HG02973 (cell line): ENCODE measurements at regions not wholly inside any gene's neighbourhood (a gene's known extent, or its start where the extent isn't known, plus 50 kb on each side); places are given as distances from the start of the nearest gene placed in this dataset.

Experiments
- ATAC-seq: cut with Tn5 transposase; IDR thresholded peaks from one replicate; pipeline ENCODE4 v1.9.1; 2021; ENCODE audit warnings: moderate library complexity; ENCODE audit not compliant: unreplicated experiment

DNA sequence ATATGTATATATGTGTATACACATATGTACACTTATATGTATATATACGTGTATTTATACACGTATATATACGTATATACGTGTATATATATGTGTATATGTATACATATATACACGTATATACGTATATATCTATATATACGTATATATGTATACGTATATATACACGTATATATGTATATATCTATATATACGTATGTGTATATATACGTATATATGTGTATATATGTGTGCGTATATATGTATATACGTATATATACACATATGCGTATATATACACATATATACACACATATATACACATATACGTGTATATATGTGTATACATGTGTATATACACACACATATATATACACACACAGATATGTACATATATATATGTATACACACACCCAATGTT lies 348.0 kb upstream of the LCORL start:
- no peak for ATAC-seq

DNA sequence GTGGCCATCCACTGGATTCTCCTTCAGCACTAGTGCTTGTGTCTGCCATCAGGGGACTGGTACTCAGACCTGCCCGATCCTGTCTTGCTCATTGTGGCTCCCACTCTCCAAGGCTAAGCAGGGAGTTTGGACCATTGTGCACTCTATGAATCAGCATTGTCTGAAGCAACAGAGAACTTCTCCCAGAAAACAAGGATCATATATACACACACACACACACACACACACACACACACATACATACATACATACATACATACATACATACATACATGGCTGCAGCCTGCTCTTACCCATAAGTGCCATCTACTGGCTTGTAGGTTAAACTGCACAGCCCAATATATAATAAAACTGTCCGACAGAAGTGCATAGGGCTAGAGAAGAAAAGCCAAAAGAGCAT lies 345.3 kb upstream of the LCORL start:
- ATAC-seq = peak; percentile 94

DNA sequence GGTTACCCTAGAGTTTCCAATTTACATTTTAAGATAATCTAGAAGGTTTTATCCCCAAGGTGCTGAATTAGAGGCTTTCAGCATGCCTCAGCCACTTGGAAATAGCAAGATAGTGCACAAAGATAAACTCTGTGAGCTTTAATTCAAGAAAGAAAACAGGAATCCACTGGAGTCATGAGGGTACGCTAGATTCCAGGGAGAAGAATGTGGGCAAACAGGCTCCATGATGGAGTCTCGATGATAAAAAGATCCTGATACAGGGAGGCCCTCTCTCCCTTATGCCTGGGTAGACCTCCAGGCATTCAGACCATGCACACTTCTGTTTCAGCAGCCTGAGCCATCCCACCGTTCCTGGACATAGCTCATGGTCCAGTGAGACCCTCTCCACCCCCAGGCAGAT lies 344.6 kb upstream of the LCORL start:
- ATAC-seq = no peak

DNA sequence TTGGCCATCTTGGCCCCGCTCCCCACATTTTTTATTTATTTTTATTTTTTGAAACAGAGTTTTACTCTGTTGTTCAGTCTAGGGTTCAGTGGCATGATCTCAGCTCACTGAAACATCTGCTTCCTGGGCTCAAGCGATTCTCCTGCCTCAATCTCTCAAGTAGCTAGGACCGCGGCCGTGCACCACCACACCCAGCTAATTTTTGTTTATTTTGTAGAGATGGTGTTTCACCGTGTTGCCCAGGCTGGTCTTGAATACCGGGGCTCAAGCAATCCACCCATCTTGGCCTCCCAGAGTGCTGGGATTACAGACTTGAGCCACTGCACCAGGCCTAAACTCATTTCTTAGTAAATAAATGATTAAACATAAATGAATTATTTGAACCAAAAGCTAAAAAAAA lies 322.0 kb upstream of the LCORL start:
- ATAC-seq = no peak

DNA sequence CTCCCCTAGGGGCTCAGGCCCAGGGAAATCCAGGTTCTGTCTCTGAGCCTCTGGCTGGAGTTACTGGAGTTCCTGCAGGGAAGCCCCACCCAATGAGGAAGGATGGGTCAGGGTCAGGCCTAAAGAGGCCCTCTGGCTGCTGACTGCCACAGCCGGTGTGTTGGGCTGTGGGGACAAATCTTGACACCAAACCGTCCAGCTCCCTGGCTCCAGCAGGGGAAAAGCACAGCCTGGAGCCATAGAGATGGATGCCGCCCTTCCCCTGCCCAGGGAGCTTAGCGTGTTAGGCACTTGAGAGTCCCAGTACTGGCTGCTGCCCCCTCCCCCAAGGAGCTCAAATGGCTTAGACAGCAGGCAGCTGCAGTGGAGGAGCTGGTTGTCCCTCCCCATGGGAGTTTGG lies 321.3 kb upstream of the LCORL start:
- ATAC-seq = no peak

DNA sequence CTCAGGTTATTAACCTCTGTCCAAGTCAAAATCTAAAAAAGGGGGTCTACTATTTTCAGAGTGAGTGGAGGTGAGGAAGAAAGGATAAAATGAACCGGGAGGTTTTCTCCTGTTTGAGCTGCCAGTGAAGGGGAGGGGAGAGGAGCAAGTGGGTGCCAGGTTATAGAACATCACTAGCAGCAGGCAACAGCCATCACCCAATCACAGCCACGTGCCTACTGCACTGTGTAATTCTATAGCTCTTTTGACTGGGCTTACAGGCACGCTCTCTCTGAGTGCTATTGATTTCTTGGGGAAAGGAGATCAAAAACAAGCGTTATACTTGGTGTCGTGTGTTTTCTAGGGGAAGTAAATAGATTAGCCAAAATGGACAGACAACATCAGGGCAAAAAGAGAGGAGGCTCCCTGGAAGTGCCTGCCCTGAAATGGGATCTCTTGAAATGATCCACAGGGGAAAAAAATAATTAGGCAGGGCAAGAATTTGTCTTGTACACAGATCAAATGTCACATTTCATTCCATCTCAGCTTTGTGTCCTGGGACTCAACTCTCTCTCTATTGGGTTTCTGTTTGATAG lies 300.5 kb upstream of the LCORL start:
- ATAC-seq = no peak

DNA sequence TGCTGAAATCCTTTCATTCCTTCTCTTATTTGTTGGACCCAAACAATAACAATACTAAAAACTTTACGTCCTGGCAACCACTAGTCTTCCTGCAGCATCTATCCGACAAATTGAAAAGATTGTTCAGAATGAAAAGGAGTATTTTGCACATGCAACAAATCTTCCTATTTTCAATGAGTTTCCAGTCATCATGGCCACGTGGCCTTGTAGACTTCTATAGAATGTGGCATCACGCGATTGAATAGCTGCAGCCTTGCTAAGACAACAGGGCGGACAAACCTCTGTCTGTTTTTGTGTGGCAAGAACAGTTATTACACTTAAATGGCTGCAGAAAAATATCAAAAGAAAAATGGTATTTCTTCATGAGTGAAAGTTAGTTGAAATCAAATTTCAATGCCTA lies 297.9 kb upstream of the LCORL start:
- no peak for ATAC-seq

DNA sequence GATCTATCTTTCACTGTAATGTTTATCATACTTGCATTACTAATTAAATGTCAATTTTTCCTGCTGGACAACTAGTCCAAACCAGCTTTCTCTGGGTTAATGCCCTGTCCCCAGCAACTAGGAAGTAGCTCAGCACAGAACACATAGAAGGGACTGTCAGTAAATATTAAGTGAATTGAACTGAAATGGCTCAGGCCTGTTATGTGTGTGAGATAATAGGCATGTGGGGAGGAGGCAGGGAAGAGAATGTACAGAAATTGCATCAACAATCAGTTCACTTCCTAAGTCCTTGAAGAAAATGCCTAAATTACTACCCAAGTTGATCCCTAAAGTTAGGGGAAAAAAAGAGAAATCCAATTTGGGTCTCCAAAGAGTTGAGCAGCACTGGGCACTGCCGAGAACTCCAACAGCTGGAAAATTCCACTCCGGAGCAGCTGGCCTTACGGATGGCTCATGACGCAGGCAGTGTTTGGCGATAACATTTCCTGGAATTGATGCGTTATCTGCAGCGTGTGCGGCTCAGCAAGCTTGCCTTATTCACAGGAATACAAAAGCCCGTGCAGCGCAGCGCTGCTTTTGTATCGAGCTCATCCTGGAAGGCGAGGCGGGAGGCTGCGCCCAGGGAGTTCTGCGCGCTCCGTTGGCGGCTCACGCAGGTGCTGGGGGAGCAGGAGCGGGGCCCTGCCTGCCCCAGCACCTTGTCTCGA lies 297.3 kb upstream of the LCORL start:
- no peak for ATAC-seq

DNA sequence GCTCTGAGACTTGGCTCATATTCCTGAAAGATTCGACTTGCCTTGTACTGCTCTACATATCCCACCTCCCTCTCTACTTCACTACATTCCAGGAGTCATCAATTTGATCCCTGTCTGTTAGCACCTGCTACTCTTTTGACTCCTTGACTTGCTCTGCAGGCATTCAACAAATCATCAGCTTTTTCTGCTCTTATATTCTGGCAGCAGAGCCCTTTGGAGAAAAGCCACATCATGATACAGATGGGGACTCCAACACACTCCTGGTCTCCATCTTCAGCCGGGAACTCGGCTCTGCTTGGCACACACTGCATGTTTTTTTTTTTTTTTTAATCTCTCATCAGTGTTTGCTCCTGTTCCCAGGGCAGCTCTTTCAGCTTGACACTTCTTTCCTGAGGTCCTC lies 293.2 kb upstream of the LCORL start:
- no peak for ATAC-seq

DNA sequence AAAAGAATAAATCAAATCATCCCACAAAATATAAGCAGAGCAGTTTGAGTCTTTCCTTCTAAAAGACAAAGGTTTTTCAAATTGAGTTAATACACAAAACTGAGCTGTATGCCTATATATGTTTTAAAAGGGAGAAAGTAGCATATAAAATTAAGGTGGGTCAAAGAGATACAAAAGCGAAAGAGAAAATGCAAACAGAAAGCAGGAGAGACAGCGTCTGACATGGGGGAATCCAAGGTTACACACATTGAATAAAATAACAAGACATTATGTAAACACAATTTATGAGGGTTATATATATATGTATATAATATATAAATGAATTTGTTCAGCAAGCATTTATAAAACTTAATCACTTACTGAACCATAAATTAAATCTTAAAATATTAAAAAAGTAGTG lies 276.1 kb upstream of the LCORL start:
- ATAC-seq = no peak

DNA sequence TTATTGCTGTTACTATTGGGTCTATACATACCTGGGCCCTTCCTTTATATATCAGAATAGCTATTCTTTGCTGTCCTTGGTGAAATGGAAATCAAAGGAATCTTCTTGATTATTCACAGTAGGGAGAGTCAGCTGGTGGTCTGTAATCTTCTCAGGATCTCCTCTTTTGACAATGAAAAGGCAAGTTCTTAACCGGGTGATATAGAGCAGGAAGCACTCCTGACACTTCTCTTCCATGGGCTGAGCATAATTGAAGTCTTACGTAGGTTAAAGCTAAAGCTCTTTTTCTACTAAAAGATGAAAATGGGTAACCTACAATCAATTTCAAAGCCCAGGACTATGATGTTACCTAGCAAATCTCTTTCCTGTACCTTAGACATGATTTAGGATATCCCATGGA lies 274.9 kb upstream of the LCORL start:
- no peak for ATAC-seq

DNA sequence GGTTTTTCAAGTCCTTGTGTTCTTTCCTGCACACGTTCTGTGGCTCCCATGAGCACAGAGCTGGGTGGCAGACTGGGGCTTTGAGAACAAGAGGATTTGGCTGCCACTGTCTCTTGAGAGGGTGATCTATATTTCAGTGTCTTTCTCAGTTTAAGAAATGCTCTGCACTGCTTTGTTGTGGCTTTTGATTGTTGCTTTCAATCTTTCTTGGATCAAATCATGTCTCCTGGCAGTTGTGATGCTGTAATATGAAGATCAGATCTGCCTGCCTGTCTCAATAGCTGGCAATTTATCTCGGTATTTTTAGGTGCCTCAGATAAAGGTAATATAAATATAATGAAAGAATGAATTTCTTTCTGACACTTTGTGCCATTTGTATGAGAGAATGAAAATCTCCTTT lies 273.3 kb upstream of the LCORL start:
- ATAC-seq = no peak

DNA sequence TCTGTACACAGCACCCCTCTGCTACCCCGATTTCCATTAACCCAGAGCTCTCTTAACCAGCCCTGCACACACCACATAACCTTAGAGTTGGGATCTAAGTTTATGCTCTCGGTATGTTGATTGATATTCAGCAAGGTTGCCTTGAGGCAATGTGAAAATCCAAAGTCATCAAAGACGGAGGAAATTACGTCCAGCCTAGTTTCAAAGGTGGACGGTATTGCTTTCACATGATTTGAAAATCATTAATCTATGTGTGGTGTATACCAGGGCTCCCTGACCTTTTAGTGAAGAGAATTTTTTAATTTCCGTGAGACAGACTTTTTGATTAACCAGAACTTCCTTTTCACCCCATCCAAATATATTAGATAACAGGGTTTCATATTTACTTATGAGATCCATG lies 272.5 kb upstream of the LCORL start:
- no peak for ATAC-seq

DNA sequence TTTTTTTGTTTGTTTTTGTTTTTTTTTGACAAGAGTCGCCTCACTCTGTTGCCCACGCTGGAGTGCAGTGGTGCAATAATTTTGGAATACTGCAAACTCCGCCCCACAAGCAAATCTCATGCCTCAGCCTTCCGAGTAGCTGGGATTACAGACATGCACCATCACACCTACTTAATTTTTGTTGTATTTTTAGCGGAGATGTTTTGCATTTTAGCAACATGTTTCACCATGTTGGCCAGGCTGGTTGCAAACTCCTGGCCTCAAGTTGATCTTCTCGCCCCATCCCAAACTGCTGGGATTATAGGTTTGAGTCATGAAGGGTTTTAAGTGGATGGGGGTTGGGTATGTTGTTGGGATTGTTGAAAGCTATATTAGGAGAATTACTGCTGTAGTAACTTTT lies 270.9 kb upstream of the LCORL start:
- no peak for ATAC-seq

DNA sequence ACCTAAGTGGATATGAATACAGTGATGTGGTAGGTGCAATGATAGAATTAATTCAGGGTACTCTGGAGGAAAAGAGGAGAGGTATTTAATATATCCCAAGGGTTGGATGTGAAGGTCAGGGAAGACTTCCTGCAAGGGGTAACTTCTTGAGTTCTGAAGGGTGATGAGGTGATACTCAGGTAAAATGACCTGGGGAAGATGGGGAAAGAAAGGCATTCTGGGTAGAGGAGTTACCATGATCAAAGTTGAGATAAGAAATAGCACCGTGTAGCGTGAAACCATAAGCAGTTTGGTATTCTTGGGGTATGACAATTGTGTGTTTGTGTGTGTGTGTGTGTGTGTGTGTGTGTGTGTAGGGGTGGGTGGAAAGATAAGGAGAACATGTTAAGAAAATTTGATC lies 270.4 kb upstream of the LCORL start:
- no peak for ATAC-seq

DNA sequence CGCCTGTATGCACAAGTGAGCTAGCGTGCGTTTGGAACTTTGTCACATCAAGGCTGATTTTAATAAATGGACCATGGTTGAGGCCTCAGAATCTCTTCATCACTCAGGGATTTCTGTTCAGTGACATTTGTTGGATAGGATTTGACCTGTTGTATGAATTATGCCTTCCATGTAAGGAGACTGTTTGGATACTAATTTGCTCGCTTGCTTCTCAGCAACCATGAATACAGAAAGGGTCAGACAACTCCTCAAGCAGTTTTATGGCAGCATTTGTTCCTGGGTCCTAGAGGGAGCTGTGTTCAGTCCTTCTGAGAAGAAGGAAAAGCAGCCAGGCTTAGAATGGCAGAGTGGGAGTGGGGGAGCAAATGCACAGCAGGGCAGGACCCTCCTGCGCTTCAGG lies 269.7 kb upstream of the LCORL start:
- ATAC-seq = no peak

DNA sequence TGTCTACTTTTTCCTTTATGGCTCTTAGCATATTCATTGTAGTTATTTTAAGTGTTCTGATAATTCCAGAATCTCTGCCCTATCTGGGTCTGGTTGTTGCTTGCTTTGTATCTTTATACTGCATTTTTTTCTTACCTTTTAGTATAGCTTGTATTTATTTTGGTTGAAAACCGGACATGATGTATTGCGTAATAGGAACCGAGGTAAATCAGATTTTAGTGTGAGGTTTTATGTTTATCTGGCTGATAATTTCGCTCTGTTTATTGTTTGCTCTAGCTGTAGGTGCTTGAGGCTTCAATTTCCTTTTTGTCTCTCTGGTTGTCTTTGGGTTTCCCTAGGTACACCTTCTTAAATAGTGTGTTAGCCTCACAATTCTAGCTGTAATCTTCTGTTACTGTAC lies 263.8 kb upstream of the LCORL start:
- no peak for ATAC-seq

DNA sequence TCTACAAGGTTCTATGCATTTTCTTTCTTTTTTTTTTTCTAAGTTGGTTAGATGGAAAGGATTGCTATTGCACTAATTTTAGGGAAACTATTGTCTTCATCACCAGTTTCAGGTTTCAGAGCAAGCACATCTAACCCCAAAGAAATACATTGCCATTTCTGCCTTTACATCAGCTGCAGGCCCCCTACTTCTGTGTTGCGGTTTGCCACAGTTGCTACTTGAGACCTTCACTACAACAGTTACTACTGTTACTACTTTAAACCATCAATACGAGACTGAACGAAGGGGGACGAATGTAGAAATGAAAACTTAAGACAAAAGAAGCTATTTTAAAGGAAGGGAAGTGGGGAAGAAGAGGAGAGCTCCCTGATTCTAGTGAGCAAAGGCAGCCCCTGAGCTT lies 256.7 kb upstream of the LCORL start:
- no peak for ATAC-seq

DNA sequence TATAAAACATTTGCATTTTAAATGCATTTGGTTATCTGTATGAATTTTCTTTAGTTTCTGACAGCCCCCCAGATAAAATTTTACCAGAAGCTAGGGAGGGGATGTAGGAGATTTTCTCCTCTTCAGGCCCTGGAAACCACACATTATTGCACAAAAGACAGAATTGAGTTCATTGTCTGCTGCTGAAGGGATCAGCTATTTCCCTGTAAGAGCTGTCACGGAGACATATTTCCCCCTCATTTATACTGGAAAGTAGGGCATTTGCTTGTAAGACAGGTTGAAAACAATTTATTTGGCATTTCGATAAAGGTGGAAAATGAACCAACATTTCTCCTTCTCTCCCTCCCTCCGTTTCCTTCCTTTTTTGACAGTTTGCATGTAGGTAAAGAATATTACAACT lies 241.3 kb upstream of the LCORL start:
- ATAC-seq = no peak

DNA sequence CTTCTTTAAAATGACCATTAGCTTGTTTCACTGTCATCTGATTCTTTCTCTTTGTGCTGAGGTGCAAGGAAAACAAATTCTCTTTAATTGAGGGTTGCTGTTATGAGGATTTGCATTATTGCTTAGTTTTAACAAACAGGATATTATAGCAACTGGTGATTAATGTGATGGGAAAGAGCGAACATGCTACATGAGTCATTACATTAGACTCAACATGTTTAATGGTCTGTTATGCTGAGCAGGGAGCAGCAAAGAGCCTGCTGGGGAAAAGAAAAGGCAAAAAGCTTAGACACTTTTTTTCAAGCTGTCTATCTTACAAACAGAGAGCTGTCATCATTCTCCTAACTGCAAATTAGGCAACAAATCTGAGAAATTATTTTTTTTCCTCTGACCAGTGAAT lies 230.5 kb upstream of the LCORL start:
- ATAC-seq = no peak

DNA sequence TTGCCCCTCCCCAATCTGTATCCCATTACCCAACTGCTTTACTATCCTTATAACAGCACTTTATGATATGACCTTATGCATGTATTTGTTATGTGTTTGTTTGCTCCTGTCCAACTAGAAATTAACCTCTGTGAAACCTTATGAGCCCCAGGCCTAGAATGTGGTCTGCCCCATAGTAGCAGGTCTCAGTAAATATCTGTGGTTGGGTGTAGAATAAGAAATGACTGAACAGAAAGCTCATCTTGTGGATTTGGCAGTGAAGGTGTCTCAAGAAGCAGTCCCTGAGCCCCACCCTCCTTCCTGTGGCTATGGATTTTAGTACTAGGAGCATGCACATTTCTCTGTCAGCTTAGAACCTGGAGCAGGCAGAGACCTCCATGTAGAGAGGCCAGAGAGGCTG lies 229.0 kb upstream of the LCORL start:
- no peak for ATAC-seq

DNA sequence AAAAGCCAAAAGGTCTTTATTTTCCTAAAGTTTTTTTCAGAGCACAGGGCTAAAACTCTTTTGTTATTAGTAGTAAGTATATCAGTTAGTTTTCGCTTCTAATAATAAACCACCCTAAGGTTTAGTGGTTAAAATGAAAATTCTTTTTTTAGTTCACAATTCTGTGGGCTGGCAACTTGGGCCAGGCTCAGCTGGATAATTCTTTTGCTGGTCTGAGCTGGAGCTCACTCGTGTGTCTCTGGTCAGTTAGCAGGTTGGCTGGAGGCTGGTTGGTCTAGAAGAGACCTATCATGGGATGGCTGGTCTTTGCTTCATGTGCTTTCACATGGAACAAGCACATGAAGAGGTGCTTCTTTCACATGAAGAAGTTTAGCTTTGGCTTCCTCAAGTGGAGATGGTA lies 227.1 kb upstream of the LCORL start:
- no peak for ATAC-seq

DNA sequence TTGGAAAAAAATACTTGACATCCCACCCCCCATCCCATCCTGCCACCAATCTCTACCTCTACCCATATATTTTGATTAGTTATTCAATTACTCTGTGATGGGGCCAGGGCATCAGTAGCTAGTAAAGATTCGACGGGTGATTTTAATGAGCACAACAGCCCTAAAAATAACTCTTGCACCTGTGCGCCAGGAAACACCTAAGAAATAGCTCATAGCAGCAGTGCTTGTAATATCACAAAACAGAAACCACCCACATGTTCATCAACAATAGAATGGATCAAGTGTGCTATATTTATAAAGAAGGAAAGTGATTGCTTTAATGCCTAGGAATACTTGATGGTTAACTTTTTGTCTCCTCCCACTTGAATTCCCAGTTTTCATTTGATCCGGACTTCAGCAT lies 225.6 kb upstream of the LCORL start:
- no peak for ATAC-seq
